Endothelial cell of umbilical vein (primary cell): ENCODE measurements at regions not wholly inside any gene's neighbourhood (a gene's known extent, or its start where the extent isn't known, plus 50 kb on each side); places are given as distances from the start of the nearest gene placed in this dataset.

Experiments used
- EZH2 ChIP-seq: IDR thresholded peaks from 2 replicates; pipeline ENCODE4 v1.6.1; 2012; ENCODE audit warnings: borderline replicate concordance, low read depth, mild to moderate bottlenecking, moderate library complexity, low read length, inconsistent platforms; ENCODE audit not compliant: severe bottlenecking
- GATA2 ChIP-seq: IDR thresholded peaks from 2 replicates; pipeline ENCODE4 v1.7.0; 2011; ENCODE audit warnings: low read depth, mild to moderate bottlenecking, moderate library complexity, mixed read lengths, low read length; ENCODE audit not compliant: insufficient read length, insufficient read depth
- JUN ChIP-seq: IDR thresholded peaks from 2 replicates; pipeline ENCODE4 v1.6.1; 2011; ENCODE audit warnings: borderline replicate concordance, low read depth; ENCODE audit not compliant: insufficient read length, insufficient read depth
- MYC ChIP-seq: IDR thresholded peaks from one replicate; pipeline ENCODE4 v1.6.1; 2011; ENCODE audit warnings: mild to moderate bottlenecking, low read depth, low read length
- POLR2A ChIP-seq: IDR thresholded peaks from 2 replicates; pipeline ENCODE4 v1.6.1; 2012; ENCODE audit warnings: low read depth, mild to moderate bottlenecking, control low read depth, low read length
- POLR2AphosphoS5 ChIP-seq: IDR thresholded peaks from 2 replicates; pipeline ENCODE4 v1.6.1; 2012; ENCODE audit warnings: low read depth, mild to moderate bottlenecking, control low read depth, low read length, moderate library complexity; ENCODE audit not compliant: insufficient read depth
- TF ChIP-seq, protein P1 (sequence below), 2 donors: IDR thresholded peaks; 1 replicate in 1 of 2; 2 replicates in 1 of 2; pipeline ENCODE4 v1.5.1; 2011; ENCODE audit warnings: low read length in 2 of 2, mild to moderate bottlenecking in 2 of 2, moderate library complexity in 2 of 2, control low read depth in 1 of 2, inconsistent platforms in 1 of 2, low read depth in 1 of 2; ENCODE audit not compliant: insufficient read depth in 1 of 2; ENCODE audit errors: extremely low read depth in 1 of 2
- TF ChIP-seq, protein P2 (sequence below): IDR thresholded peaks from 2 replicates; pipeline ENCODE4 v1.6.1; 2011; ENCODE audit not compliant: insufficient read depth, insufficient read length

GRCh38 chr4:31114816-31115215 lies 394.6 kb downstream of the PCDH7 start:
- TF ChIP-seq MYC, result no peak
- TF ChIP-seq, protein P1, sequence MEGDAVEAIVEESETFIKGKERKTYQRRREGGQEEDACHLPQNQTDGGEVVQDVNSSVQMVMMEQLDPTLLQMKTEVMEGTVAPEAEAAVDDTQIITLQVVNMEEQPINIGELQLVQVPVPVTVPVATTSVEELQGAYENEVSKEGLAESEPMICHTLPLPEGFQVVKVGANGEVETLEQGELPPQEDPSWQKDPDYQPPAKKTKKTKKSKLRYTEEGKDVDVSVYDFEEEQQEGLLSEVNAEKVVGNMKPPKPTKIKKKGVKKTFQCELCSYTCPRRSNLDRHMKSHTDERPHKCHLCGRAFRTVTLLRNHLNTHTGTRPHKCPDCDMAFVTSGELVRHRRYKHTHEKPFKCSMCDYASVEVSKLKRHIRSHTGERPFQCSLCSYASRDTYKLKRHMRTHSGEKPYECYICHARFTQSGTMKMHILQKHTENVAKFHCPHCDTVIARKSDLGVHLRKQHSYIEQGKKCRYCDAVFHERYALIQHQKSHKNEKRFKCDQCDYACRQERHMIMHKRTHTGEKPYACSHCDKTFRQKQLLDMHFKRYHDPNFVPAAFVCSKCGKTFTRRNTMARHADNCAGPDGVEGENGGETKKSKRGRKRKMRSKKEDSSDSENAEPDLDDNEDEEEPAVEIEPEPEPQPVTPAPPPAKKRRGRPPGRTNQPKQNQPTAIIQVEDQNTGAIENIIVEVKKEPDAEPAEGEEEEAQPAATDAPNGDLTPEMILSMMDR (IDR thresholded peaks at IDR 0.05; ENCODE audit: extremely low read depth in 1 of 2, insufficient read depth in 1 of 2, low read depth in 1 of 2, low read length in 2 of 2), result no peak
- no peak for TF ChIP-seq POLR2A
- no peak for TF ChIP-seq EZH2
- no peak for TF ChIP-seq JUN
- no peak for TF ChIP-seq GATA2
- TF ChIP-seq POLR2AphosphoS5, result no peak
- TF ChIP-seq, protein P2, sequence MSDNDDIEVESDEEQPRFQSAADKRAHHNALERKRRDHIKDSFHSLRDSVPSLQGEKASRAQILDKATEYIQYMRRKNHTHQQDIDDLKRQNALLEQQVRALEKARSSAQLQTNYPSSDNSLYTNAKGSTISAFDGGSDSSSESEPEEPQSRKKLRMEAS, result no peak
